Testis (tissue), 2 donors: ENCODE measurements at regions not wholly inside any gene's neighbourhood (a gene's known extent, or its start where the extent isn't known, plus 50 kb on each side); places are given as distances from the start of the nearest gene placed in this dataset.

Experiments used
- DNase-seq: peaks from one replicate; pipeline ENCODE4 v3.0.0-alpha.2; 2019
- H3K27ac ChIP-seq, 2 donors: fragments of 200-600 bp; sonication (generic); one replicate each; pipeline ENCODE4 v1.5.1; 2019
- H3K27me3 ChIP-seq: fragments of 200-600 bp; sonication (generic); one replicate; pipeline ENCODE4 v1.5.1; 2019
- H3K36me3 ChIP-seq: fragments of 200-600 bp; sonication (generic); one replicate; pipeline ENCODE4 v1.5.1; 2017; ENCODE audit warnings: low read depth; ENCODE audit errors: missing control alignments
- H3K4me1 ChIP-seq: fragments of 200-600 bp; sonication (generic); one replicate; pipeline ENCODE4 v1.5.1; 2019
- H3K4me3 ChIP-seq, 2 donors: fragments of 200-600 bp; sonication (generic); one replicate each; pipeline ENCODE4 v1.5.1; 2017 to 2019
- H3K9me3 ChIP-seq: fragments of 200-600 bp; sonication (generic); one replicate; pipeline ENCODE4 v1.5.1; 2017
- POLR2A ChIP-seq: fragments of 450-650 bp; IDR thresholded peaks from one replicate; pipeline ENCODE4 v1.6.1; 2017; ENCODE audit warnings: antibody characterized with exemption, mild to moderate bottlenecking, moderate library complexity
- WGBS, 2 donors: methylation state at CpG; one replicate each; pipeline ENCODE4 v1.1.5; 2018; 5-methylcytosine and 5-hydroxymethylcytosine counted together
- intact Hi-C: fragments of 100-400 bp; cut with DNase I; formaldehyde crosslinking; loops from one replicate; pipeline ENCODE4 v1.15.1; 2023; ENCODE audit warnings: low total_unique reads
- TF ChIP-seq, protein P1 (sequence below), 3 experiments: fragments of 450-650 bp in 2 of 3; fragments of 200-600 bp in 1 of 3; sonication (generic) in 1 of 3; IDR thresholded peaks; one replicate each; pipeline ENCODE4 v1.5.1; 2016 to 2019; ENCODE audit warnings: antibody characterized with exemption in 3 of 3, mild to moderate bottlenecking in 2 of 3, moderate library complexity in 1 of 3

DNA sequence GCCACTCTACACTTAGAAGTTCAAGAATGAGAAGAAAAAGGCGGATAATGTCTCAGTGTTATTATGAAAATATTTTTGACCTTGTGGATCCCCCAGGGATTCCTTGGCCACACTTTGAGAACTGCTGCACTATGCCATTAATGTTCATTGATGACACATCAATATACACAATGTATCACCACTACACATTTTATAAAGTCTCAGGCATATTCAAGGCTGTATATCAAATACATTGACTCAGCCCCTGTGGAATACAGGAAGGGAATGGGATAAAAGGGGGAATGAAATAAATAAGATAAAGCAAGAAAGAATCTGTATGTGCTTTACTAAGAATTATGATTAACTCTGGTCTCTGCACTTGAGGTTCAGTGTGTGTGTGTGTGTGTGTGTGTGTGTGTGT lies 69.1 kb downstream of the INHBB start:
- no peaks in the 10 kb centered on the region for H3K9me3 ChIP-seq
- intact Hi-C loops, result no loop called here
- no peak for DNase-seq
- H3K4me3 ChIP-seq, result no peak overlapping the region
- no peaks in the 10 kb centered on the region for H3K27me3 ChIP-seq
- TF ChIP-seq POLR2A, result no peak
- TF ChIP-seq, protein P1, sequence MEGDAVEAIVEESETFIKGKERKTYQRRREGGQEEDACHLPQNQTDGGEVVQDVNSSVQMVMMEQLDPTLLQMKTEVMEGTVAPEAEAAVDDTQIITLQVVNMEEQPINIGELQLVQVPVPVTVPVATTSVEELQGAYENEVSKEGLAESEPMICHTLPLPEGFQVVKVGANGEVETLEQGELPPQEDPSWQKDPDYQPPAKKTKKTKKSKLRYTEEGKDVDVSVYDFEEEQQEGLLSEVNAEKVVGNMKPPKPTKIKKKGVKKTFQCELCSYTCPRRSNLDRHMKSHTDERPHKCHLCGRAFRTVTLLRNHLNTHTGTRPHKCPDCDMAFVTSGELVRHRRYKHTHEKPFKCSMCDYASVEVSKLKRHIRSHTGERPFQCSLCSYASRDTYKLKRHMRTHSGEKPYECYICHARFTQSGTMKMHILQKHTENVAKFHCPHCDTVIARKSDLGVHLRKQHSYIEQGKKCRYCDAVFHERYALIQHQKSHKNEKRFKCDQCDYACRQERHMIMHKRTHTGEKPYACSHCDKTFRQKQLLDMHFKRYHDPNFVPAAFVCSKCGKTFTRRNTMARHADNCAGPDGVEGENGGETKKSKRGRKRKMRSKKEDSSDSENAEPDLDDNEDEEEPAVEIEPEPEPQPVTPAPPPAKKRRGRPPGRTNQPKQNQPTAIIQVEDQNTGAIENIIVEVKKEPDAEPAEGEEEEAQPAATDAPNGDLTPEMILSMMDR (IDR thresholded peaks at IDR 0.05), result no peak
- H3K36me3 ChIP-seq, result no peaks in the 10 kb centered on the region
- 91 to 96% methylated on average over 1 of the region's 1 CpG for WGBS, 2 donors
- no peaks in the 10 kb centered on the region for H3K4me1 ChIP-seq
- H3K27ac ChIP-seq, result no peak overlapping the region

DNA sequence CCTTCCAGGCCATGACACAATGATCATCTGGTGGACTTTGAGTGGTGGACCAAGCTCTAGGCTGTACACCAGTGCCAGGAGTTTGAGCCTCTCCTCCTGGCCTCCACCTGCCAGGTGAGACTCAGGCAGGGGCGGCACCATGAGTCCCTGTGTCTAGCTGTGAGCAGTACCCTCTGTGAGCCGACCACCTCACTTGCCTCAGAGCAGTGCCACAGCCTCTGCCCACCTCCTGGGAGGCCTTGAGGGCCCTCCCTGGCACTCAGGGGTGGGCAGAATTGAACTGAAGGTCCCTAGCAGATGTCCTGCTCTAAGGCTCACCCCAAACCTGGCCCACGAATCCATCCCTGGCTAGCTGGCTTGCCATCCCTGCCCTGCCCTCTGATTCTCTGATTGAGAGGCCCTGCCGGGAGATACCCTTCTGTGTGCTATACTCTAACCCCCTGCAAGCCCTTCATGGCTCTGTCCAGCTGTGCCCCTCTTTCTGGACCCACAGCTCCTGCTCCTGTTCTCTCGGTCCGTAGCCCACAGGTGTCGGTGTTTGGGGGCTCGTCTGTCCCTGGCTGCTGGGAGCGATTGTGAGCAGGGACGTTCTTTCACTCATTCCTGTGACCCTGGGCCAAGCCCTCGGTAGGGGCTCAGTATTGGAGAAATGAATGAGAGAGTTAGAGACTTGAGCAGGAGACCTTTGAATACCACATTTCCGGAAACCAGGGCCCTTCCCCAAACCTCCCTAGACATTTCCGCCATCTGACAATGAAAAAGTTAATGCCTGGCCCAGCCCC lies 70.0 kb downstream of the INHBB start:
- peak; percentile 7 for DNase-seq
- 94% methylated on average over 12 to 13 of the region's 13 CpGs for WGBS, 2 donors

DNA sequence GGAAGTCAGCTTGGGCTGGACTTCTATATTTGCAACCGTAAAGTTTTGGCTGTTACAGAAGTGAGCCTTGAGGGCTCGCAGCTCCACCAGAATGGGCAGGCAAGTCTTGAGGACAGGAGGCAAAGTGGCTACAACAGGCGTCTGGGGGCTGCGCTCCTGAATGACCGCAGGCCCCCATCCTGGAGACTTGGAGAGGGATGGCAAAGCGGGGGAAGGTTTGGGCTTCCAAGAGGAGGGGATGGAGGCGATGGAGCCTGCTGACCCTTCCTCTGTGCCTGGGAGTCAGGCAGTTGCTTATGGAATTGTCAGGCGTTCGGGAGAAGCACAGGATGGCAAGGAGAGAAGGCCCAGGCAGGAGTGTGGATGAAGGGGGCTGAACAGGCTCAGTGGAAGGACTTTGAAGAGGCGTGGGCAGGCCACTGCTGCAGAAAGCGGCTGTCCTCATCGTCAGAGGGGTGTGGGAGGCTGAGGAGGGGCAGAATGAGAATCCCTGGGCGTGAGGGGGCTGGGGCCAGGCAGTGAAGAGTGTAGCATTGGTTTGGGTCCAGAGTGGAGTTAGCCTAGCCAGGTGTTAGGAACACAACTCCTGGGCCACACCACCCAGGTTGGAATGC lies 72.3 kb downstream of the INHBB start:
- H3K27ac ChIP-seq, result peak overlapping the region in 1 of 2 donors; percentile 56
- no peak for TF ChIP-seq POLR2A
- TF ChIP-seq, protein P1 (IDR thresholded peaks at IDR 0.05), result no peak

More for the DNA sequence above, 70.0 kb downstream of the INHBB start:
- TF ChIP-seq POLR2A, result no peak
- TF ChIP-seq, protein P1 (IDR thresholded peaks at IDR 0.05), result no peak
- Histone ChIP-seq H3K4me3 (no peak overlapping the region), H3K4me1 (peaks cover 7% of the 10 kb centered on the region), H3K27me3 (no peaks in the 10 kb centered on the region), H3K27ac (no peak overlapping the region), H3K36me3 (no peaks in the 10 kb centered on the region), H3K9me3 (no peaks in the 10 kb centered on the region)
- intact Hi-C loops, result no loop called here

DNA sequence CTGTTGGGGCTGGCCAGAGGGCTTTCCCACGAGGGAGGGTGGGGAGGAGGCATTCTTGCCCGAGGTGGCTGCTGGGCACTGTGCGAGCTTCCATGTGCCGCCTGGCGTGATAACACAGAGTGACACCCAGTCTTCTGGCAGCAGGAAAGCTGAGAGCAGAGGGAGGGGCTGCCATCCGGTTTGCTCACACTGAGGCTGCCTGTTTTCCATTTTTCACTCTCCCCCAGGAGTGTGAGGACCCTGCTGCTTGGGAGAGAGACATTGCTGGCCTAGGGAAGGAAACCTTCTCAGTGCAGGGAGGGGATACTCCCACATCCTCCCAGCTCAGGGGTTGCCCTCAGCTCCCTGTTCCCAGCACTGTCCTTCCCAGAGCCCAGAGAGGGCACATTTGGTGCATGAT lies 73.1 kb downstream of the INHBB start:
- TF ChIP-seq, protein P1 (IDR thresholded peaks at IDR 0.05), result no peak
- TF ChIP-seq POLR2A, result no peak
- intact Hi-C loops, result no loop called here
- WGBS, 2 donors, result 59 to 75% methylated on average over 5 to 6 of the region's 6 CpGs

More for the DNA sequence above, 72.3 kb downstream of the INHBB start:
- intact Hi-C loops, result no loop called here
- DNase-seq, result peak; percentile 45
- Histone ChIP-seq H3K4me3 (no peak overlapping the region), H3K27me3 (no peaks in the 10 kb centered on the region), H3K36me3 (no peaks in the 10 kb centered on the region), H3K9me3 (no peaks in the 10 kb centered on the region), H3K4me1 (peaks cover 9% of the 10 kb centered on the region)
- WGBS, 2 donors, result 71 to 74% methylated on average over 12 to 13 of the region's 13 CpGs

More for the DNA sequence above, 73.1 kb downstream of the INHBB start:
- DNase-seq, result peak; percentile 90
- Histone ChIP-seq H3K9me3 (no peaks in the 10 kb centered on the region), H3K4me1 (peaks cover 9% of the 10 kb centered on the region), H3K4me3 (no peak overlapping the region), H3K27ac (peak overlapping the region; percentile 56 to 59), H3K27me3 (no peaks in the 10 kb centered on the region), H3K36me3 (no peaks in the 10 kb centered on the region)
